SH-SY5Y (cell line): ENCODE measurements at regions not wholly inside any gene's neighbourhood (a gene's known extent, or its start where the extent isn't known, plus 50 kb on each side); places are given as distances from the start of the nearest gene placed in this dataset.

Experiments
- GATA2 ChIP-seq: IDR thresholded peaks from 2 replicates; pipeline ENCODE4 v1.6.1; 2011; ENCODE audit warnings: mild to moderate bottlenecking, low read depth, low read length
- GATA3 ChIP-seq: IDR thresholded peaks from 2 replicates; pipeline ENCODE4 v1.6.1; 2011; ENCODE audit warnings: low read depth, mild to moderate bottlenecking, low read length, moderate library complexity

- no peak for TF ChIP-seq GATA3
- no peak for TF ChIP-seq GATA2
Measured at GRCh38 chrX:39895218-39896110, 202.3 kb downstream of the BCOR start.
